GM19023 (cell line): ENCODE measurements at regions not wholly inside any gene's neighbourhood (a gene's known extent, or its start where the extent isn't known, plus 50 kb on each side); places are given as distances from the start of the nearest gene placed in this dataset.
"Not testable (repeated sequence)": the region's sequence is repeated elsewhere in the genome, so short reads cannot be mapped to it uniquely, and the experiment has no call there.

Experiments
- ATAC-seq: cut with Tn5 transposase; IDR thresholded peaks from one replicate; pipeline ENCODE4 v1.9.1; 2021; ENCODE audit warnings: mild to moderate bottlenecking, moderate library complexity; ENCODE audit not compliant: unreplicated experiment

DNA sequence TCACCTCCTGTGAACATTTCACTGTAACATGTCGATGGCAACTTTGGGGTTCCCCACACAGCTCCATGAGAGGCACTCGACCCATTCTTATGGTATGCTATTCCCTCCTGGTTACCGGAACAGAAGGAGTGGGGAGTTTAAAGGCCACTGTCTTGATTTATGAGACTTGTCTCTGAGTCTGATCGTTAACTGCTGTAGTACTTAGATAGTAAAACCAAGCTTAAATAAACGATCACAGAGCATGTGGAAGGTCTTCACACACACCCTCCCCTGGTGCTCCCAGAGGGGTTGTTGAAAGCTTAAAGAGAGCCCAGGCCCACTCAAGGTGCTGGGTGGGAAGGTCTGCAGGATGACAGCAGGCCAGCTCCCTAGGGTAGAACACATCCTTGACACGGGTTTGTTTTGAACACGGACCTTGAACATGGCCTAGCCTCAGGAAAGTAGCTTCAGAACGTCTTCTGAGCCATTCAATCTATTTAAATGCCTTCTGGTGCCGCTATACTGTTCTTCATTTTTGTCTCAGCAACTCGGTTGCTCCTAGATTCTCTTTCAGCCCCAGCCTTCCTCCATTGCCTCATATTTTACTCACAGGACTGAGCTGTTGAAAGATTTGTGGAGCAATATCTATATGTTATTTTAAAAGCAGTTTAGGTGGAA, 335.3 kb downstream of the FGFR2 start:
- ATAC-seq = no peak

GRCh38 chr10:121263431-121263783, 334.8 kb downstream of the FGFR2 start:
- no peak for ATAC-seq

DNA sequence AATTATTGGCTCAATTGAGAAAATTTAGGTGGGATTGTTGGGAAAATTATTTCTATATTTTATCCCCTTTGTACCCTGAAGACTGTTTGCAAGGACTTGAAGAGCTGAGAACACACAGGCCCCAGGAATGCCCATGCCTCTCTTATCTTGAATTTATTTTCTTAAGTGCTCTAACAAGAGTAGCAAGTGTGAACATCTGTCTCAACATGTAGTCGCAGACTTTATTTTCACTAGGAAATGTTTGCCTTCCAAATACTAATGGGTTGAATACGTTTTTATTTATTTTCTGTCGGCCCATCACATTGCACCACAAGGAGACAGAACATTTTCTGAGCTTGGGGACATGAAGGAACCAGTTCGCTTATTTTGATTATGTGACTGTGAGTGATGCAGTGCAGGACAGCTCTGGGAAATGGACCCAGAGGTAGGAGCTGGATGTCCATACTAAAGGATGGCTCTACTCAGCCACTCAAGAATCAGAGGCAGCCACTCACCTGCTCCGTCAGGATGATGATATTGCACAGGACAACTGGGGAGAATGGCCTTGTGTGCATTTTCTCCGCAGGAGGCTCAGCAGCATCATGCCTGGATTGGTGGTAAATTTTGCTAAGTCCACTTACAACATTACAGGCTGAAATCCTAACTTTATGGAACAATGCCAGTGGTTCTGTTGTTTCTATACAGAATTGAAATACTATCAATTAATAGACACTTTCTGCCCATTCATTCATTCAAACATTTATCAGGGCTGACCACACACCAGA, 332.7 kb downstream of the FGFR2 start:
- ATAC-seq = no peak

DNA sequence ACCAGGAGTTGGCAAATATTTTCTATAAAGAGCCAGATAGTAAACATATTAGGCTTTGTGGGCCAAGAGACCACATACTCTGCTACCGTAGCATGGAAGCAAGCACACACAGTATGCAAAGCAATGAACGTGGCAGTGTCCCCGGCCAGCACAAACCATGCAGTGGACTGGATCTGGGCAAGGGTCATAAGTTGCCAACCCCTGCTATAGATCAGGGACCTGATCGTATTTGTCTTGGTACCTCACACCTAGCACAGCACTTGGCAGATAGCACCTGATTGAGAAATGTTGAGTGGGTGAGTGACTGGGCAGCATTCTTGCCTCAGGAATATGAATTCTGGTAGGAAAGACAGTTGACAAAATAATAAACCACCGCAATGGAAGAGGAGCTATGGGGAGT, 331.9 kb downstream of the FGFR2 start:
- ATAC-seq = no peak

DNA sequence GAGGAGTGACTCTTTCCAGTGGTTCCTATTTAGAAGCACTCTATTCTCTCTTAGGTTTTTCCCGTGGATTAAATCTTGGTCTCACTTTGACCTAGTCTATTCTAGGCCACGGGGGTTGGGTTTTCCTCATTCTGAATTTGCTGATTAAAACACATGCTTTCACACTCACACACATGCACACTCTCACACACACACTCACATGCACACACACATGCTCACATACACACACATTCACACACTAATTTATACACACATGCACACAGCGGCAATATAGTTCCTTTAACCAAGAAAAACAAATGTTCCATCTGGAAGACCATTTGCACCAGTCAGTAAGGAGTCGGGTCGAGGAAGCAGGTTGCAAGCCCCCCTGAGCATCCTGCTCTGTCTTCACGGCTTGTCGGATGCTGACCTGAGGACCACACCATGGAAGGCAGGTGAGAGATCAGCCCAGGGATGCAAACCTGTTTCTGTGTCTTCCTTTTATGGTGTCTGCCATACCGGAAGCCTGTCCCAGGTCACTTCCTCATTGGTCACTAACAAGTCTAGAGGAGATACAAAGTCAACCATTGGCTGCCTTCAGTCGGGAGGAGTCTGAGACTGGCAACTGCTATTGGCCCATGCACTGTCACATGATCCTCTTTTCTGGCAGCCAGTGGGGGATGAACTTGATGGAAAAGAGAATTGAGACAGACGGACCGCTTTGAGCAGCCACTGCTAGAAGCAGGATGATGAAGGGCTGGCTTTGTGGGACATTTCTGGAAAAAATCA, 330.8 kb downstream of the FGFR2 start:
- ATAC-seq = no peak

DNA sequence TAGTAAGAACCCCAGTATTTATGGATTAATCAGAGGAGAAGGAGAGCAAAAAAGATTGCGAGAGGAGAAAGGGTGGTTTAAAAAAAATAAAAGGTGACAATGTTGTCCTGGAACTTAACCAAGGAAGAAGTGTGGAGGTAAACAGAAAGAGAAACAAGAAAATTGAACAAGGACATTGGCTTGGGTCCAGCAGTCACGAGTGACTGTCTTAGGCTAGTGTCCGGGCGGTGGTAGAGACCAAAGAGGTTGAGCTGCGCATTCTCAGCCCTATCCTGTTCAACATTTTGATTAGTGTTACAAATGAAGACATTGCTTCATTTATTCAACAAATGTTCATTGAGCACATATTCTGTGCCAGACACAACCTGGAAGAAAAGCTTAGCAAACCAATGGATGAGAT, 329.9 kb downstream of the FGFR2 start:
- no peak for ATAC-seq

DNA sequence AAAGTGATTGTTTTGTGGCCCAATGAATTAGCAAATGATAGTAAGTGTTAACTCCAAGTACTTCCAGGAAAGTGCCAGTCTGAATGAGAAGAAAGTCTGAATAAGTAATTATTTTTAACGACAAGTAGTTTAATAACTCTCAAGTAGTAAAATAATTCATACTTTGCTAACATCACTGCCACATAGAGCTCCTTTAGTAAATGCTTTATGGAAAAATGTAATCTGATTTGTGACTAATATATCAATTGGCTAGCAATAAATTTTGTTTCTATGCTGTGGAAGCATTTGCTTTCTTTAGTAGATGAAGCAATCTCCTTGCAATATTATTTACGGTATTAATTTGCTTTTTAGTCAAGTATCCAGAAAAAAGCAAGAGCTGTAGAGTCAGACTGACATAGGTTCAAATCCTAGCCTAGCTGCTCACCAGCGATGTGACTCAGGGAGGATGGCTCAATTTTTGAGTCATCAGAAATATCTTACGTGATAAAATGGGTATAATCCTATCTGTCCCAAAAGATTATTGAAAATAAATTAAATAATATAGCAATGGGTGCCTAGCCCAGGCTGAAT, 329.3 kb downstream of the FGFR2 start:
- no peak for ATAC-seq

- ATAC-seq = no peak
Observed at GRCh38 chr10:121270906-121271305, 327.3 kb downstream of the FGFR2 start.

GRCh38 chr10:121276046-121276445, 322.2 kb downstream of the FGFR2 start:
- no peak for ATAC-seq

DNA sequence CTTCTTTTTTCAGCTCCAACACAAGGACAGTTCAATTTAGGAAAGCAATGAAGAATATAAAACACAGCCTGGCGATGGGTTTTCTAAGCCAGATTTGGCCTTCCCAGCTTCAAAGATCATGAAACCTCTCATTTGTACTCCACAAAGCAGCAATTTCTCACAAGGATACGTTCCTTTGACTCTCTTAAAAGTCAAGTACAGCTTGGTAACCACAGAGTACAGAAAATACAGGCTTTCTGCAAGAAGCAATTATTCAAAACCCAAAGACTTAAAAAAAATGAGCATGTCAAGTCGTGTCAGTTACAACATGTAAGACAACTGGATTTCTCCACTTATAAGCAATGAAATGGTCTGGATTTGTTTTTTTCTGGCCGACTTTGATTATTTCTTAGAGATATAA, 321.4 kb downstream of the FGFR2 start:
- ATAC-seq = no peak

GRCh38 chr10:121278386-121278785, 319.9 kb downstream of the FGFR2 start:
- ATAC-seq = not testable (repeated sequence)

DNA sequence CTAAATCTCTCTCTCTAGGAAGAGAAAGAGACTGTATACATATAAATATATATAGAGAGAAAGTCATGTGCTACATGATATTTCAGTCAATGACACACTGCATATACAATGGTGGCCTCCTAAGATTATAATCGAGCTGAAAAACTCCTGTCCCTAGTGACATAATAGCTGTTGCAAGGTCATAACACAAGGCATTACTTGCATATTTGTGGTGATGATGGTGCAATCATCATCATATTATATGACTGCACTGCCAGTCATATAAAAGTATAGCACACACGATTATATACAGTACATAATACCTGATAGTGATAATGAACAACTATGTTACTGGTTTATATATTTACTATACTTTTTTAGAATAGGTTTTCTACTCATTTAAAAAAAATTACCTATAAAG, 316.7 kb downstream of the FGFR2 start:
- no peak for ATAC-seq

- ATAC-seq = no peak
Observed at GRCh38 chr10:121282264-121282663, 316.0 kb downstream of the FGFR2 start.

- ATAC-seq = no peak
Observed at GRCh38 chr10:121282797-121283515, 315.3 kb downstream of the FGFR2 start.

GRCh38 chr10:121284936-121285335, 313.3 kb downstream of the FGFR2 start:
- no peak for ATAC-seq

- no peak for ATAC-seq
Observed at GRCh38 chr10:121285406-121286196, 312.6 kb downstream of the FGFR2 start.

DNA sequence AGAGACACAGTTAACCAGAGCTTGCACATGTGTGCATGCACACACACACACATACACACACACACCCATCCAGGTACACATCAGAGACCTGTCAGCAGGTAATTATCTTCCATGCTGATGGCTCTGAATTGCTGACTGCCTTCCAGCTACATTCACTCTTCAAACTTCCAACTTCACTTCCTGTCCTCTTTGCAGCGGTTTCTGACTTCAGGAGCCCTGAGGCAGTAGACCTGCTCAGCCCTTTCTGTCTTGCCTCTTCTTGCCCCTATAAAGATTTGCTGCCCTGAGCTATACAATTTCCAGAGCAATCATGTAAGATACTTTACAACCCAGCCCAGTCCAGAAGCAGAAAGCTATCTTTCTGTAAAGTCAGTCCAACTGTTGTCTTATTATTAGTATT, 310.2 kb downstream of the FGFR2 start:
- ATAC-seq = no peak

DNA sequence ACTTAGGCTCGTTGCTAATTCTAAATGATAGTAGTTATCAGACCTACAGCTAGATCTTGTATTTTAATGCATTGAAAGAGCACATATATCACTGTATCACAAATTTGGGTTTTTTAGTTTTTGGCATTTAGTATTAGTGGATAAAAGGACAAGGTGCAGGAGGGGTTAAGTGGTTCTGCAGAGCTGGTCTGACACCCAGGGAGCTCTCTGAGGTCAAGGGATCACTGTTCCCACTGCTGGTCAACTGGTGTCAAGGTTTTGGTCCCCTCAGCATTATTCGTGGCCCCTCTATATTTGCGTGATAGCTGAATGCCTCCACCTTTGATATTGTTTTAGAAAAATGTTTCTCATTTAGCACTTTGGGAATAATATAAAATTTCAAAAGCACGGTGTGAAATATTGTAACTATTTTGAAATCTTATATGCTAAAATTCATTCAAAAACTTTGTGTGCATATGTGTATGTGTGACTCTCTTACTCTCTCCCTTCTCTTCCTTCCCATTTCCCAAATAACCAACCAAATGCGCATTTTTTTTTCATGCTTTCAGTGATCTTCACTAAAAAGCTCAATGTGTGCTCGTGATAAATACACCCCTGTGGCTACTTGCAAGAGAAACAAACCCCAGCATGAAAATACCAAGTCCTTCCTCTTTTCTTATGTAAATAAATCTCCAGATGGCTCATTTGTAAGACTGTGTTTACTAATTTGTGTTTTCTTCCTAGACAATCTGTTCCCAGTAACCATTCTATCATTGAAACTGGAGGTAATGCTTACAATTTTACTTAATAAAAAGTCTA, 309.2 kb downstream of the FGFR2 start:
- no peak for ATAC-seq

DNA sequence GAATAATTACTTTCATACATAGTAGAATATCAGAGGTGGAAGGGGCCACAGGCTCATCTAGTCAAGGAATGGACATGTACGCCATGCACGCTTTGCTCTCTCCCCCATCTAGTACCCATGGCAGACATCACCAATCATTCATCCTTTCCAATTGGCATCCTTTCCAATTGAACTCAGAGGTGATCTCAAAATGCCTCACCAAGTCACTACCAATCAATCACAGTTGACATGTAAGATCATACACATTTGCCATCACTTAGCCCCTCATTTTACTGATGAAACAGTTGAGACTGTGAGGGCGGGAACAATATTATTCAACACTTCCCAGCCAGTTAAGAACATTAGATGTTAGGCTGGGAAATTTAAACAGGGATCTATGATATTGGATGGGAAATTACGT, 308.4 kb downstream of the FGFR2 start:
- no peak for ATAC-seq
